ENCODE measurements at regions not wholly inside any gene's neighbourhood (a gene's known extent, or its start where the extent isn't known, plus 50 kb on each side); places are given as distances from the start of the nearest gene placed in this dataset.

- H3K9me3 ChIP-seq = no peaks in the 10 kb centered on the region
- 77 to 81% methylated on average over 5 of the region's 5 CpGs for WGBS, 2 donors
- intact Hi-C loops (cut with DNase I) = no loop called here
- H3K27ac ChIP-seq = no peak overlapping the region
- no peak overlapping the region for H3K4me3 ChIP-seq
- TF ChIP-seq CTCF (IDR thresholded peaks at IDR 0.05) (no peak), POLR2A (IDR thresholded peaks at IDR 0.05) (no peak)
- H3K4me1 ChIP-seq = peaks cover 0 to 18% (median 0%) of the 10 kb centered on the region in 3 donors
- DNase-seq = no peak
- peaks cover 0 to 6% (median 0%) of the 10 kb centered on the region in 4 donors for H3K27me3 ChIP-seq
- no peaks in the 10 kb centered on the region for H3K36me3 ChIP-seq
These were observed 268.3 kb downstream of the HIVEP2 start for GRCh38 chr6:142676647-142677192.

- no peak overlapping the region for H3K4me3 ChIP-seq
- peaks cover 0 to 6% (median 0%) of the 10 kb centered on the region in 4 donors for H3K27me3 ChIP-seq
- intact Hi-C loops (cut with DNase I) = no loop called here
- H3K27ac ChIP-seq = no peak overlapping the region
- H3K9me3 ChIP-seq = no peaks in the 10 kb centered on the region
- no peak for TF ChIP-seq POLR2A (IDR thresholded peaks at IDR 0.05)
- no peak for TF ChIP-seq CTCF (IDR thresholded peaks at IDR 0.05)
- no peak for DNase-seq
- no peaks in the 10 kb centered on the region for H3K36me3 ChIP-seq
- WGBS, 2 donors = 12 to 13% methylated on average over 4 of the region's 4 CpGs
- H3K4me1 ChIP-seq = peaks cover 0 to 32% (median 0%) of the 10 kb centered on the region in 3 donors
These were observed 264.9 kb downstream of the HIVEP2 start for GRCh38 chr6:142679907-142680700.

- no peak for DNase-seq
- Histone ChIP-seq H3K36me3 (no peaks in the 10 kb centered on the region), H3K4me1 (peaks cover 0 to 32% (median 0%) of the 10 kb centered on the region in 3 donors), H3K9me3 (no peaks in the 10 kb centered on the region), H3K4me3 (no peak overlapping the region), H3K27me3 (no peaks in the 10 kb centered on the region), H3K27ac (no peak overlapping the region)
- WGBS, 2 donors = 84 to 97% methylated on average over 5 of the region's 5 CpGs
- TF ChIP-seq CTCF (IDR thresholded peaks at IDR 0.05) (no peak), POLR2A (IDR thresholded peaks at IDR 0.05) (no peak)
- intact Hi-C loops (cut with DNase I) = no loop called here
These were observed 263.9 kb downstream of the HIVEP2 start for GRCh38 chr6:142681099-142681498.

GRCh38 chr6:142682985-142683384, 262.0 kb downstream of the HIVEP2 start:
- intact Hi-C loops (cut with DNase I) = no loop called here
- Histone ChIP-seq H3K36me3 (no peaks in the 10 kb centered on the region), H3K27ac (peak overlapping the region in 1 of 4 donors; percentile 37), H3K4me3 (no peak overlapping the region), H3K9me3 (no peaks in the 10 kb centered on the region), H3K27me3 (no peaks in the 10 kb centered on the region), H3K4me1 (peaks cover 0 to 36% (median 0%) of the 10 kb centered on the region in 3 donors)
- TF ChIP-seq POLR2A (IDR thresholded peaks at IDR 0.05) = no peak
- no peak for TF ChIP-seq CTCF (IDR thresholded peaks at IDR 0.05)
- 20% methylated on average over 2 of the region's 2 CpGs; no CpG with 5 or more reads in 1 of the 2 donors for WGBS, 2 donors
- DNase-seq = no peak

DNA sequence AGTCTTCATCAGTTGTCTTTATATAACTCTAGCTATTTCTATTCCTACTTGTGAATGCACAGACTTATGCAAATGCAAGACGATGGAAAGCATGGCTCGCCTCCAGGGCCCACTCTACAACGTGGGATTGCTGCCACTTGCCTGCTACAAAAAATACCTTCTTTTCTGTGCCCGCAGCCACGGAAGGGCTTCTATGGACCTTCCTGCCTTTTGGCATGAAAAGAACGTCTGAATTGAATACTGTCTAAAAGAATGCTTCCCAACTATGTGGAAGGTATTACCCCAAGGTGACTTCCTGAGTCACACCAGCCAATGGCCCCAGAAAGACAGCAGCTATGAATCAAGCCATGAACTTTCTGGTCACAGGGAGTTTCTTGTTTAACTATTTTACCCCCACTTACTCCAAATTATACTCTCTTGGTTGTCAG, 261.2 kb downstream of the HIVEP2 start:
- TF ChIP-seq POLR2A (IDR thresholded peaks at IDR 0.05) (no peak), CTCF (IDR thresholded peaks at IDR 0.05) (no peak)
- Histone ChIP-seq H3K27ac (peak overlapping the region in 2 of 4 donors; percentile 22 to 37), H3K27me3 (no peaks in the 10 kb centered on the region), H3K4me3 (no peak overlapping the region), H3K4me1 (peaks cover 0 to 36% (median 0%) of the 10 kb centered on the region in 3 donors), H3K36me3 (no peaks in the 10 kb centered on the region), H3K9me3 (no peaks in the 10 kb centered on the region)
- DNase-seq = no peak
- intact Hi-C loops (cut with DNase I) = no loop called here
- WGBS, 2 donors = 44 to 73% methylated on average over 6 of the region's 6 CpGs

All from esophagus squamous epithelium (tissue), 5 donors.